HPDE6-E6E7 (cell line): ENCODE measurements at regions not wholly inside any gene's neighbourhood (a gene's known extent, or its start where the extent isn't known, plus 50 kb on each side); places are given as distances from the start of the nearest gene placed in this dataset.

ENCODE experiments used
- DNase-seq: peaks from one replicate; pipeline ENCODE4 v3.0.0; 2011; ENCODE audit warnings: missing footprints; ENCODE audit errors: extremely low spot score

DNA sequence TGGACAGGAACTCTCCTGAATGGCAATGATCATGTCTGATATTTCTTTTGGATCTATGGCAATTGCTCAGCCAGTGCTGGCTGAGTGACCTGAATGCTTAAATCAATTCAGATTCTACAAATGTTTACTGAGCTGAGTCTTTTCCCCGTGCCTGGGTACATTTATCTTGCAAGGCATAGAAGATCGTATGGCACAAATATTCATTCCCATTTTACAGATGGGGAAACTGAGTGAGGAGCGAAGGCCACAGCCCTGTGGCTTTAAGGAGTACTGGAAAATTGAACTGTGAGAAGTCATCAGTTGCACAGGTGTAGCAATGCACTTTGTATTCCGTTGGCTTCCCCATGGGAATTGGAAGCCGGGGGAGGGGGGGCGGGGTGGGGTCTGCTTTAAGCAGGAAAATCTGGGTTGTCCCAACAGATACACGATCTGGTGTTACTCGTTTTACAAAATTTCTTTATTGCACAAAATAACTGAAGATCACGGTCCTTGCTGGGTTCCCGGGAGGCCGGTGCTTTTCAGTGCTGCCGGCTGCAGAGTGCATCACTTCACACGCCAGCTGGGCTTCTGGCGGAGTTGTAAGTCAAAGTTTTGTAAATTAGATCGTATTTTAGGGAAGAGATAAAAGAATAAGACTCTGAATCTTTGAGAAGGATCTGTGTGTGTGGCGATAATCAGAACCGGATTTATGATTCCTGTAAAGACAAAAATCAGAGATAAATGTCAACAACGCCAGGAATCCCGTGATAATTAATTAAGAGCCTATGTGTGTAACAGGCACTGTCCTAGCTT, 75.0 kb upstream of the MAP1LC3B2 start:
- DNase-seq: no peak

DNA sequence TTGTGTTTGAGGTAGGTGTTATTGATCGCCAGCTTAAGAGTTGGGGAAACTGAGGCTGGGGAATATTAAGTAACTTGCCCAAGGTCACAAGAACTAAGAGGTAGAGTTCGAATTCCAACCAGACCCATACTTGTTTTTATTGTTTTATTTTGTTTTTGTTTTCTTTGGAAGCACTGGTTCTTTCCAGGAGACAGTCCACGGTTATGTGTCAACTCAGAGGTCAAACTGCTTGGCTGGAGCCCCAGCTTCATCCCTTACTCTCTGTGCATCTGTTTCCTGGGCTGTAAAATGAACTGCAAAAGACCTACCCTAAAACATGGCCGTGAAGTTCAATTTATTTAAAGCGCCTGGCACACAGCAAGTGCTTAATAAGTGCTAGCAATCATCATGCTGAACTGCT, 74.4 kb upstream of the MAP1LC3B2 start:
- no peak for DNase-seq

DNA sequence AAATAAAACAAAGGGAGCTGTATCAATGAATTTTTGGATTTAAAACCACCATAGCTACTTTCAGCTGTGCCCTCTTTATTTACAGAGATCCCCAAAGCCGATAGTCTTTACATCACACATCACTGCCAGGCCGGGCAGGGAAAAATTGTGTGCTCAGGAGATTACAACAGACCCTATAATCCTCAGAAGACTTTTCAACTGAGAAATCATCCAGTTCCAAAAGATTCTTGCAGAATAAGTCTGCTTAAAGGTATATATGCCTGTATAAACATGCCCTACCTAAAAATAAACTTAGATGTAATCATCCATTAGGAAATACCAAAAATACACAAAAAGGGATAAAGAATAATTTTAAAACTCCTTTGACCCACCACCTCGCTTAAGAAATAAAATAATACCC, 70.1 kb upstream of the MAP1LC3B2 start:
- no peak for DNase-seq

DNA sequence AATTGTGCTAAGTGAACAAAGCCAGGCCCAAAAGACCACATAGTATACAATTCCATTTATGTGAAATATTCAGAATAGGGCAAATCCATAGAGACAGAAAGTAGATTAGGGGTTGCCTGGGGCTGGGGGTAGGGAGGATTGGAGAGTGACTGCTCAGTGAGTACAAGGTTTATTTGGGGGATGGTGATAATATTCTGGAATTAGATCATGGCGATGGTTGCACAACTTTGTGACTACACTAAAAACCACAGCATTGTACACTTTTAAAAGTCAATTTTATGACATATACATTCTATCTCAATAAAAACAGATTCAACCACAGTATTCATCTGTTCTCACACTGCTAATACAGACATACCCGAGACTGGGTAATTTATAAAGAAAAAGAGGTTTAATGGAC, 68.7 kb upstream of the MAP1LC3B2 start:
- no peak for DNase-seq

DNA sequence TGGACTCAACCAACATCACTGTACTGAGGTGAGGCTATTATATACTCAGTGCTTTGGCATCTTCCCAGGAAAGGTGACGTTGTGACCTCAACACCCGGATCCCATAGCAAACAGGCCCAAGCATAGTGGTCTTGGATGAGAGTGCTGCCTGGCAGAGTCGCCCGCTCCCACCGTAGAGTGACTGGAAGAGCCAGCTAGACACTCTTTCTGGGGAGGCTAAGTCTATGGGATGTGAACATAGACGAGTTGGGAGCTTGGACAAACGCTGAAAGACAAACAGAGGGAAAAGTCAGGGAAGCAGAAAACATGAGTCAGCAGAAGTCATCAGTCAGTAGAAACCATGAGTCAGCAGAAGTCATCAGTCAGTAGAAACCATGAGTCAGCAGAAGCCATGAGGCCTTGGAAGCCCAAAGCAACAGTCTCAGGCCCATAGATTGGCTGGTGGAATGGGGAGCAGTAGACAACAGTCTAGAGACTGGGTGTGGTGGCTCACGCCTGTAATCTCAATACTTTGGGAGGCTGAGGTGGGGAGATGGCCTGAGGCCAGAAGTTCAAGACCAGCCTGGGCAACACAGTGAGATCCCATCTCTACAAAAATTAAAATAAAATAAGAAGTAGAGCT, 66.4 kb upstream of the MAP1LC3B2 start:
- no peak for DNase-seq

DNA sequence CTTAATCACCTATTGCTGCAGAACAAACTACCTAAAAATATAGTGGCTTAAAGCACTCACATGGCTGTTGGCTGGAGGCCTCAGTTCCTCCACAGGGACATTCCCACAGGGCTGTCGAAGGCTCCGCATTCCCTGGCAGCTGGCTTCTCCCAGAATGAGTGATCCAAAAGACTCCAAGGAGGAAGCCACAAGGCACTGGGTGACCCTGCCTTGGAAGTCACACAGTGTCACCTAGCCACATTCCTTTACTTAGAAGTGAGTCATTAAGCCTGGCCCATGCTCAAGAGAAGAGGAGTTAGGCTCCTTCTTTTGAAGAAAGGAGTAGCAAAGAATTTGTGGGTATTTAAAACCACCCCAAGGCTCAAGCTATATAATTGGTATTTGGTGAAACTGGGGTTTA, 63.9 kb upstream of the MAP1LC3B2 start:
- DNase-seq: no peak

DNA sequence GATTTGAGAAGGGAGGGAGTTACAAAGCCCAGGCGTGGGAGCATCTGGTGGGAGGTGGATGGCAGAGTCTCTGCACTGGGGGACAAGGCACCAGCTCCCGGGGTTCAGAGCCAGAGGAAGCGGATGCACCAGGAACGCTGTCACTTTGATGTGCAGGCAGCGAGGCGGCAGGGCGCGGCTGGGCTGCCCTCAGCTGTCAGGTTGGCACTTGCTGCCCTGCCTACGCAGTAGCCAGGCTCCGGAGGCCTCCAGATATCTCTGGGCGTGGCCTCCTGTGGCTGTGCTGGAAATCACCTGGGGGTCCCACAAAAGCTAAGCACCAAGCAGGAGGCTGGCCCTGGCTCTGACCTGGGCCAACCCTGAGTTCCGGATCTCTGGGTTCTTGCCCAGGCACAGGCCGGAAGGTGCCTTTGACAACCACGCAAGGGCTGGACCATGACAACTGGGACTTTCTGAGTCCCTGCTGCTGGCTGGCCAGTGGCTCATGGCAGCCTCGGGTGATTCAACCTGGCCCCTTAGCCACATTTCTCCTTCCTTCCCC, 62.1 kb upstream of the MAP1LC3B2 start:
- DNase-seq: peak; percentile 50

DNA sequence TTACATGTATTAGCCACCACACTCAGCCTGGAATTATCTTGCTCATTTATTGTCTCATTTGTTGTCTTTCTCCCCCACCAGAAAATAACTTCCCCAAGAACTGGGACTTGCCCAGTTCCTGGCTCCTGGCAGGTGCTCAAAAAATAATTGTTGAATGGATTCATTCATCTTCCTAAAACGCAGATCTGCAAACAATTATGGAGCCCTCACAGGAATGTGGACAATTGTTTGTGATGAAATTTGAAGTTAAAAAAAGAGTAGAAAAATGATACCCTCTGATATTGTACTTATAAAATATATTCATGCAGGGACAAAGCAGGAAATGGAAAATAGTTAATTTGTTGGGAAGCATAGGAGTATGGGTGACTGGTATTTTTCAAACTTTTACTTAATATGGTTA, 60.7 kb upstream of the MAP1LC3B2 start:
- no peak for DNase-seq

DNA sequence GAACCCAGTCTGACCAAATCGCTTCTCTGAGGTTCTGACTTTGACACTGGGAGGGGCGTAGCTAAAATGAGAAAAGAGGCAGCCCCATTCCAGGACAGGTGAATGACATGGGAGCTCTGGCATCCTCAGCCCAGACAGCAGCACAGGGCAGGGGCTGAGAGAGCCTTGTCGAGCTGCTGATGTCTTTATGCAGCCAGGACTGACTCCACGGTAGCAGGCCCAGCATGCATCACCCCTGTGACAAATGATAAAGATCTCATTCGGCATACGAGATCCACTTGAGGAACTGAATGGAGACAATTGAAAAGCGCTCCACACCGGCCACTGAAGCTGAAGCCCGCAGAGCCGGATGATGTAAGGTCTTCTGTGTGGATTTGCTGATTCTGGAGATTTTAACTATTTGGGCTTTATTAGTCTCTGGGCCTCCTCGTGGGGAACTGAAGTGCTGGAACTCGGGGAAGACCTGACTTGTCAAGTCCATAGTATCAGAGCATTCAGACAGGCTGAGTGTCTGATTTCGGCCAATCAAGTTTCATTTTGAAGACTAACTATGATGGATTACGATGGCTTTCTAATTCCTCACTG, 56.9 kb upstream of the MAP1LC3B2 start:
- DNase-seq: no peak

DNA sequence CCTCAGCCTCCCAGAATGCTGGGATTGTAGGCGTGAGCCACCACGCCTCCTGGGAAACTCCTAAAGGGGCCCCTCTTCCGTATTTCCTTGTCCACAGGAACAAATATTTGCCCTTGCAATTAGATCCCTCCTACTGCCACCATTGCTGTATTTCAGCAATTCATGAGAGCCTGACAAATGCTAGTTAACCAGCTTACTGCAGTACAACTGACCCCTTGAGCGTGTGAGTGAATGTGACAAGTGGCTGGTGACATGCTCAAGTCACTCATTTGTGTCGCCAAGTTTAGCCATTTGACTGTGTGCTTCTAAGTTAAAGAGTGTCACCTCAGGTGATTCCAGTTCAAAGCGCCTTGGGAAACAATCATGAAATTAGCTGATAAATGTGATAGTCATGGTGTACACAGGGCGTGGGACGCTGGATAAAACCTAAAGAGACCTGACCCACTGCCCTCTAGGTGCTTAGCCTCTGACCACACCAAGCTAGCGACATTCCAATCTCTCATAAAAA, 56.1 kb upstream of the MAP1LC3B2 start:
- DNase-seq: no peak

DNA sequence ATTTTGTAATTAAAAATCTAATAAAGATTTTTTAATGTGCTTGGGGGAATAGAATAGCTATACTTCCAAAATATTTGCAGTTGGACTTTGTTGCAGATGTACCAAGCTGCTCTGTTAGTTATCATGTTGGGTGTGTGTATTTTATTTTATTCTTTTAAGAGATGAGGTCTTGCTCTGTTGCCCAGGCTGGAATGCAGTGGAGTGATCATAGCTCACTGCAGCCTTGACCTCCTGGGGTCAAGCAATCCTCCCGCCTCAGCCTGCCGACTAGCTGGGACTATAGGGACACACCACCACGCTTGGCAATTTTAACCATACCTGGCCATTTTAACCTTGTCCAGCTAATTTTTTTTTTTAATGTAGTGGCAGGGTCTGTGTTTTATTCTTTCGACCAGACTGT, 54.7 kb upstream of the MAP1LC3B2 start:
- no peak for DNase-seq

DNA sequence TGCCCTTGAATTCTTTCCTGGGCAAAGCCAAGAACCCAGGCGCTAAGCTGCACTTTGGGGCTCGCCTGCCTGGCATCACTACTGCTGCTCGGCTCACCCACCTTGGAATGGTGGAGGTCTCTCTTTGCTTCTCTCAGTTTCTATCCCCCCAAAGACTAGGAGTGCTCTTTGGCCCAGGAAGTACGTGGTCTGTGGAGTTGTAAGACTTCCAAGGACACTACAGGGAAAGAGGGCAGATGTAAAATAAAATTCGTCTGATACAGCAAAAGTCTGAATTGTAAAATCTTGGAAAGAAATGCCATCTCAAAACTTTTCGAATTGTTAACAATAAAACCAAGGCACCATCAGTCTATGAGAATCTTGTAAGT, 52.5 kb upstream of the MAP1LC3B2 start:
- no peak for DNase-seq

DNA sequence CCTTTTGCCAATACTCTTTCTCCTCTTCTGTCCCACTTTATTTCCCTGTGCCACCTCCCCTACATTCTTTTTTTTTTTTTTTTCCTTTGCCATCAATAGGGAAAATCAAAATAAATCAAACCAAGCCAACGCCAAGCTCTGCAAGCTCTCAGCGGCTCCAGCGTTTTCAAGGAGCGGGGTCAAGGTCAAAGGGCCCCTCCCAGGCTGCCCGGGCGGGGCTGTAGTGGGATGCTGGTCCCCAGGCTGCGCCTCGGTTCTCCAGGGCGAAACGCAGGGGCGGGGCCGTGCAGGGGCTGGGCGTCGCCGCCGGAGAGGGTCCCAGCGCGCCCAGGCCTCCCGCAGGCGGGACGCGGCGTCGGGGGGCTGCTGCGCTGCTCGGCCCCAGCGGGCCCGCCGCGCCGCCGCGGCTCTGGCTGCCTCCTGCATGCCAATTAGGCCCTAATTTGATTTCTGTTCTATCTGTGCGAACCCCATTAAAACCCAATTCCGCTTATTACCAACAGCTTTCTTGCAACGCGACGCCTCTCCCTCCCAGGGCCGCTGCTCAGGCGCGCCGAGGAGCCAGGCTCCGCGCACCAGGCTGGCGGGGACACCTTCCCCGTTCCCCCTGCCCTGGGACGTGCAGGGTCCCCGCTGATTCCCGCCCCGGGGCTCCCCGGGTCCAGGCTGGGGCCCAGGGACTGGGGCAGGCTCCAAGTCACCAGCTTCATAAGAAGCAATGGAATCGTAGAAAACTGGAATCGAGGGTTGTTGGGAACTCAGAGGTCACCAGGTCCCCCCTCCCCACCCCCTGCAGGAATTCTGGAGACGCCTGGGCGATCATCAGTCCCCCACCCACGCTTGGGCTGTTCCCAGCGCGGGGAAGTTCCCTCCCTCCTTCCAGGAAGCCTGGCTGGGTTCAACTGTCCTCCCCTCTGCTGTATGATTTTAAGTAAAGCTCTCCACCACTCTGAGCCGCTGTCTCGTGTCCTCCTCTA, 50.7 kb upstream of the MAP1LC3B2 start:
- no peak for DNase-seq
